ENCODE measurements at regions not wholly inside any gene's neighbourhood (a gene's known extent, or its start where the extent isn't known, plus 50 kb on each side); places are given as distances from the start of the nearest gene placed in this dataset.

DNA sequence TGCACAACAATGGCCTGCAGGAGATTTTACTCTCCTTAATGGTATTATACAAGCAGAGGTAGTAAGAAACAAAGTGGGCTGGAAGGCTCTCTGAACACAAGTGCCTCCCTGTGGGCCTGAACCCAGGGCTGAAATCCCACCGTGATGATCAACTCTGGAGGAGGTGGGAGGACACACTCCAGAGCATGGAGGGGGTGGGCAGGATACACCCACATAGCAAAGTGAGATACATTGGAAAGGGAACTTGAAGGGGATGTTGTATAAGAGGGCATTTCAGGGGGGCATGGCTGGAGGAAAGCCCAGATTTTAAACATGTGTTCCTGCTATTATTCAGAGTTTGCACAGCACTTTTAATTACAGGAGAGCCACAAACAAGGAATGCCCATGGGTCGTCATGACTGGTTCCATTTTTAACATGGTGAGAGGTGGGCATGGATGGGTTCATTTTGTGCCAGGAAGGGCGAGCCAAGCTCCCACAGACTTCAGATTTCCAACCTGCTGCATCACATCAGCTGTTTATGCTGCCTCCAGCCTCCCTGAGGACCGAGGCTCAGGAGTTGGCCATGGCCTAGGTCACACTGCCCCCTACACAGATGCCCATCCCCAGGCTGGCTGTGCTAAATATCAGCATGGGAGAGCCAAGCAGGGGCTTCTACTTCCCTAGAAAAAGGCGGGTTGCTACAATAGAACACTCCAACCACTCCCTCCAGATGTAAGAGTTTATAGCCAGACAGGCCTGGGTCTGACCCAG lies 416.2 kb upstream of the ID2 start:
- no peak for DNase-seq
- WGBS, 5 donors: 84 to 88% (median 85%) methylated on average over 5 of the region's 5 CpGs
- H3K36me3 ChIP-seq: no peaks in the 10 kb centered on the region
- H3K9me3 ChIP-seq: no peaks in the 10 kb centered on the region
- no peaks in the 10 kb centered on the region for H3K4me1 ChIP-seq
- H3K27me3 ChIP-seq: no peaks in the 10 kb centered on the region
- no peak for TF ChIP-seq POLR2A (IDR thresholded peaks at IDR 0.05)
- TF ChIP-seq, protein P1, sequence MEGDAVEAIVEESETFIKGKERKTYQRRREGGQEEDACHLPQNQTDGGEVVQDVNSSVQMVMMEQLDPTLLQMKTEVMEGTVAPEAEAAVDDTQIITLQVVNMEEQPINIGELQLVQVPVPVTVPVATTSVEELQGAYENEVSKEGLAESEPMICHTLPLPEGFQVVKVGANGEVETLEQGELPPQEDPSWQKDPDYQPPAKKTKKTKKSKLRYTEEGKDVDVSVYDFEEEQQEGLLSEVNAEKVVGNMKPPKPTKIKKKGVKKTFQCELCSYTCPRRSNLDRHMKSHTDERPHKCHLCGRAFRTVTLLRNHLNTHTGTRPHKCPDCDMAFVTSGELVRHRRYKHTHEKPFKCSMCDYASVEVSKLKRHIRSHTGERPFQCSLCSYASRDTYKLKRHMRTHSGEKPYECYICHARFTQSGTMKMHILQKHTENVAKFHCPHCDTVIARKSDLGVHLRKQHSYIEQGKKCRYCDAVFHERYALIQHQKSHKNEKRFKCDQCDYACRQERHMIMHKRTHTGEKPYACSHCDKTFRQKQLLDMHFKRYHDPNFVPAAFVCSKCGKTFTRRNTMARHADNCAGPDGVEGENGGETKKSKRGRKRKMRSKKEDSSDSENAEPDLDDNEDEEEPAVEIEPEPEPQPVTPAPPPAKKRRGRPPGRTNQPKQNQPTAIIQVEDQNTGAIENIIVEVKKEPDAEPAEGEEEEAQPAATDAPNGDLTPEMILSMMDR (IDR thresholded peaks at IDR 0.05): no peak
- no peak for TF ChIP-seq POLR2AphosphoS5 (IDR thresholded peaks at IDR 0.05)
- TF ChIP-seq EP300 (IDR thresholded peaks at IDR 0.05): no peak
- intact Hi-C loops (cut with DNase I; ENCODE audit: low total_unique reads): no loop called here
- no peak overlapping the region for H3K4me3 ChIP-seq
- no peak overlapping the region for H3K27ac ChIP-seq

DNA sequence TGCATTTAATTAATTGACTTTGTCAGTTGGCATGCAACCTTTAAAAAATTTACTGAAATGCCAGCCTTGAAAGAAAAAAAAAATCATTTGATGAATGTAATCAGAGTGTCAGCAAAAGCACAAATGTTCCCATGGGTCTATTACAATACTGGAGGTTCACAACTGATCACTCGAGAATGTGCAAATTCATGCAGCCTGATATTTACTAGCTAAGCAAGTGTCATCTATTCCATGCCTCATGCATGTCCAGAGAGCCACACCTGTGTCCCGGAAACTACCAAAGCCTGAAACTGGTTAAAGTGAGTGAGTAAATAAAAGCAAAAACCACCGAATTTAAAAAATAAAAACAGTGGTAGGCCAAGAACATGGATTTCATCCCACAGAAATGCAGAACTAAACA lies 415.3 kb upstream of the ID2 start:
- Histone ChIP-seq H3K4me1 (no peaks in the 10 kb centered on the region), H3K36me3 (no peaks in the 10 kb centered on the region), H3K27ac (no peak overlapping the region), H3K4me3 (no peak overlapping the region), H3K27me3 (no peaks in the 10 kb centered on the region), H3K9me3 (no peaks in the 10 kb centered on the region)
- DNase-seq: no peak
- 84 to 90% (median 88%) methylated on average over 3 of the region's 3 CpGs for WGBS, 5 donors
- TF ChIP-seq, protein P1 (IDR thresholded peaks at IDR 0.05): no peak
- no peak for TF ChIP-seq POLR2A (IDR thresholded peaks at IDR 0.05)
- TF ChIP-seq POLR2AphosphoS5 (IDR thresholded peaks at IDR 0.05): no peak
- TF ChIP-seq EP300 (IDR thresholded peaks at IDR 0.05): no peak
- intact Hi-C loops (cut with DNase I; ENCODE audit: low total_unique reads): no loop called here

DNA sequence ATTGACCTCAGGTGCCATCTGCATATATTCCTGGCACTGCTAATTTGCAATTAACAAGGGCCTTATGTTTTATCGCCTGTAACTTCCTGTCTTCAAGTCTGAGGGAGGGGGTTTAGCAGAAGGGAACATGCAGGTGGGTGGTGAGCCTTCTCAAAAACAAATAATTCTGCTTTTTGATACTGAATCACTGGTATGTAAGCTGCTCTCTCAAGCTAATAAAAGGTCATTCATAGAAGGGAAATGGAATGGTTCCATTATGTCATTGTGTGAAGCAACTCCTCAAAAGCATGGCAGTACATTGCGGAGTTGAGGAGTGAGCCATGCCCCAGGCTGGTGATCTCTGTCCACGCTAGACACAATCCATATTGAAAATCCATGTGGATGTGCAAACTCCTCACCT lies 414.8 kb upstream of the ID2 start:
- Histone ChIP-seq H3K27me3 (no peaks in the 10 kb centered on the region), H3K36me3 (no peaks in the 10 kb centered on the region), H3K4me3 (no peak overlapping the region), H3K9me3 (no peaks in the 10 kb centered on the region), H3K4me1 (no peaks in the 10 kb centered on the region), H3K27ac (no peak overlapping the region)
- no peak for DNase-seq
- WGBS, 5 donors: 94 to 99% (median 95%) methylated on average over 3 of the region's 3 CpGs
- TF ChIP-seq POLR2A (IDR thresholded peaks at IDR 0.05) (no peak), EP300 (IDR thresholded peaks at IDR 0.05) (no peak), POLR2AphosphoS5 (IDR thresholded peaks at IDR 0.05) (no peak)
- TF ChIP-seq, protein P1 (IDR thresholded peaks at IDR 0.05): no peak
- intact Hi-C loops (cut with DNase I; ENCODE audit: low total_unique reads): no loop called here

DNA sequence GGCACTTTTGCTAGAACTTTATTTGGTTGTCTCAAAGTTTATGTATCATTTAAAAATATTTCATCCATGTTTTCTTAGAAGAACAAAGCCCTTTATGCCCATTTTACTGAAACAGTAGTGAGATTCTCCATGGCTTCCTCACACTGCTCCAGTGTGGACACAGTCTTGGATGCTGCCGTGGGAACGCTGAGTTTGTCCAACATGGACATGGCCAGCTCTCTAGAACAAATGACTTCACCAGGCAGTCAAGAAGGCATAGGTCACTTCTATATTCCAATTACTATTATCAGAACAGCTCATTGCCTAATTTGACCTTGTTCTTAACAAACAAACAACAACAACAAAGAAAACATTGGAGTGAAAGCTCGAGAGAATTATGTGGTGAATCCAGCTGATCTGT lies 414.1 kb upstream of the ID2 start:
- Histone ChIP-seq H3K27me3 (no peaks in the 10 kb centered on the region), H3K27ac (no peak overlapping the region), H3K4me1 (no peaks in the 10 kb centered on the region), H3K4me3 (no peak overlapping the region), H3K9me3 (no peaks in the 10 kb centered on the region), H3K36me3 (no peaks in the 10 kb centered on the region)
- no peak for DNase-seq
- intact Hi-C loops (cut with DNase I; ENCODE audit: low total_unique reads): no loop called here
- WGBS, 5 donors: 88 to 93% (median 92%) methylated on average over 3 of the region's 3 CpGs
- TF ChIP-seq POLR2AphosphoS5 (IDR thresholded peaks at IDR 0.05) (no peak), POLR2A (IDR thresholded peaks at IDR 0.05) (no peak), EP300 (IDR thresholded peaks at IDR 0.05) (no peak)
- TF ChIP-seq, protein P1 (IDR thresholded peaks at IDR 0.05): no peak
